ENCODE measurements at regions not wholly inside any gene's neighbourhood (a gene's known extent, or its start where the extent isn't known, plus 50 kb on each side); places are given as distances from the start of the nearest gene placed in this dataset.
"Not testable (repeated sequence)": the region's sequence is repeated elsewhere in the genome, so short reads cannot be mapped to it uniquely, and the experiment has no call there.

- not testable (repeated sequence) for DNase-seq (ENCODE audit: low read depth)
Observed at GRCh38 chr16:88242312-88243295, 140.2 kb upstream of the ZNF469 start.

- DNase-seq (ENCODE audit: low read depth): not testable (repeated sequence)
Observed at GRCh38 chr16:88243921-88244320, 138.8 kb upstream of the ZNF469 start.

- DNase-seq (ENCODE audit: low read depth): not testable (repeated sequence)
Observed at GRCh38 chr16:88245241-88246081, 137.3 kb upstream of the ZNF469 start.

GRCh38 chr16:88246955-88247582 is 135.7 kb upstream of the ZNF469 start:
- DNase-seq (ENCODE audit: low read depth): not testable (repeated sequence)

GRCh38 chr16:88247583-88247966 is 135.2 kb upstream of the ZNF469 start:
- not testable (repeated sequence) for DNase-seq (ENCODE audit: low read depth)

GRCh38 chr16:88248761-88249160 is 134.0 kb upstream of the ZNF469 start:
- not testable (repeated sequence) for DNase-seq (ENCODE audit: low read depth)

GRCh38 chr16:88250381-88250780 is 132.4 kb upstream of the ZNF469 start:
- DNase-seq (ENCODE audit: low read depth): not testable (repeated sequence)

- DNase-seq (ENCODE audit: low read depth): not testable (repeated sequence)
Observed at GRCh38 chr16:88252057-88252794, 130.5 kb upstream of the ZNF469 start.

- DNase-seq (ENCODE audit: low read depth): not testable (repeated sequence)
Observed at GRCh38 chr16:88258141-88258540, 124.6 kb upstream of the ZNF469 start.

GRCh38 chr16:88258764-88259525 is 123.8 kb upstream of the ZNF469 start:
- not testable (repeated sequence) for DNase-seq (ENCODE audit: low read depth)

GRCh38 chr16:88259538-88259937 is 123.2 kb upstream of the ZNF469 start:
- DNase-seq (ENCODE audit: low read depth): not testable (repeated sequence)

GRCh38 chr16:88260146-88260545 is 122.6 kb upstream of the ZNF469 start:
- not testable (repeated sequence) for DNase-seq (ENCODE audit: low read depth)

- not testable (repeated sequence) for DNase-seq (ENCODE audit: low read depth)
Observed at GRCh38 chr16:88260881-88261665, 121.7 kb upstream of the ZNF469 start.

- DNase-seq (ENCODE audit: low read depth): not testable (repeated sequence)
Observed at GRCh38 chr16:88261814-88262605, 120.7 kb upstream of the ZNF469 start.

- DNase-seq (ENCODE audit: low read depth): not testable (repeated sequence)
Observed at GRCh38 chr16:88262858-88263563, 119.7 kb upstream of the ZNF469 start.

GRCh38 chr16:88263681-88264287 is 119.0 kb upstream of the ZNF469 start:
- not testable (repeated sequence) for DNase-seq (ENCODE audit: low read depth)

GRCh38 chr16:88264641-88265285 is 118.0 kb upstream of the ZNF469 start:
- peak; percentile 12 for DNase-seq (ENCODE audit: low read depth)

All from activated T-helper 1 cell treated with Interleukin-2 at 50 U/mL for 16 hours (primary cell).